ENCODE measurements at regions not wholly inside any gene's neighbourhood (a gene's known extent, or its start where the extent isn't known, plus 50 kb on each side); places are given as distances from the start of the nearest gene placed in this dataset.
"Not testable (repeated sequence)": the region's sequence is repeated elsewhere in the genome, so short reads cannot be mapped to it uniquely, and the experiment has no call there.

DNA sequence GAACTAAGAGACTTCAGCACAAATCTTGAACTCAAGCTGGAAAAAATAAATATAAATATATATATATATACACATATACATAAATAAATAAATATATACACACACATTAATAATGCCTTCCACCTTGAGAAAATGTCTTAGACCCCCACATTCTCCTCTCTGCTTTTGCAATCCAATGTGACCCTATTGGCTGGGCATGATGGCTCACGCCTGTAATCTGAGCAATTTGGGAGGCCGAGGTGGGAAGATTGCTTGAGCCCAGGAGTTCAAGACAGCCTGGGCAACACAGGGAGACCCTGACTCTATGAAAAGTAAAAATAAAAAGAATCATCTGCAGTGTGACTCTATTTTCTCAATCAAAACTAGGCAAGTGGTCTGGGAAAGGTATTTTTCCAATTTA lies 424.1 kb upstream of the NFE2L3 start:
- no peak for DNase-seq (ENCODE audit: low read depth in 2 of 2, low spot score in 1 of 2)

DNA sequence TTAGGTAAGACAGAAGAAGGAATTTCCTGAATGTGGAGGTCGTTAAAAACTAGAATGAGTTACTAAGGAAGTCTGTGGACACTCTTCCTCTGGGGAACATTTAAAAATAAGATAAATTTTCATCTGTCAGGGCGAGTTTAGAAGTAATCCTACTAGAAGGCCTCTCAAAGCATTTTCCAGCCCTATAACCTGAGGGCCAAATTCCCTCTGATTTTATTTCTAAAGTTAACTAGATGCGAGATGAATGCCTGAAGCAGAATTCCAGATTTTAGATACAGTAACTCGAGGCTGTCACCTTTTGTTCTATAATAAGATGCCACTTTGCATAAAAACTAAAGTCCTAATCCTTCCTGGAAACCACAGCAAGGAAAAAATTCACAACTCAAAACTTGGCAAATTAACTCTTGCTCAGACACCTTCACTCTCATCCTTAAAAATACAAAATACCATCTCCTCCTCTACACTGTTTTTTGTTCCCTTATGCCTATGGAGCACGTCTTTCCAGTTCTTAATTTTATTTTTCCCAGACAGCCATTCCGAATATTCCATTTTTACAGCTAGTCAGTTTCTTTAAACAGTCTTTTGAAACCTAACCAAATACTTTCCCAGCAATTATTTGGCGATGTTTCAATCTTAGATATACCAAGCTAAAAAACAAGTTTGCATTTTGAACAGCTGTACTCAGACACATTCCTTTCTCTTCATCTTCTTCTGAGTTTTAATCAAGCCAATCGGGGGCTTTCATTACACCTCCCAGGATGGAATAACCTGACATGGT lies 420.7 kb upstream of the NFE2L3 start:
- DNase-seq (ENCODE audit: low read depth in 2 of 2, low spot score in 1 of 2) = no peak

DNA sequence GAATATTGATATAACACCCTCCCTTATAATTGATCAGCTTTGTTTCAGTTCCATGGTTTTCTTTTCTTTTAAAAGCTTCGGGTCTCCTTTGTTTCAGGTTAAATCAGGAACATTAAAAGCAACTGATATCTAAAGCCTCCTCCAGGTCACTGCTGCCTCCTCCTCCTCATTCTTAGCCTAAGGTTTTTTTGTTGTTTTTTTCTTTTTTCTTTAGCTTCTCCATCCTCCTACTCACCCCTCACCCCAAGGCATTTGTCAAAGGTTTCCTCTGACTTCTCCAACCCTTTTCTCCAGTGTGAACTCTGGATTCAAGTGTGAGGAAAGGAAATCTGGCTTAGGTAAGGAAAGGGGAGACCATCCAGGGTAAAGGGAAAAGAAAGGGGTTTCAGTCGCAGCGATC lies 420.2 kb upstream of the NFE2L3 start:
- no peak for DNase-seq (ENCODE audit: low read depth in 2 of 2, low spot score in 1 of 2)

DNA sequence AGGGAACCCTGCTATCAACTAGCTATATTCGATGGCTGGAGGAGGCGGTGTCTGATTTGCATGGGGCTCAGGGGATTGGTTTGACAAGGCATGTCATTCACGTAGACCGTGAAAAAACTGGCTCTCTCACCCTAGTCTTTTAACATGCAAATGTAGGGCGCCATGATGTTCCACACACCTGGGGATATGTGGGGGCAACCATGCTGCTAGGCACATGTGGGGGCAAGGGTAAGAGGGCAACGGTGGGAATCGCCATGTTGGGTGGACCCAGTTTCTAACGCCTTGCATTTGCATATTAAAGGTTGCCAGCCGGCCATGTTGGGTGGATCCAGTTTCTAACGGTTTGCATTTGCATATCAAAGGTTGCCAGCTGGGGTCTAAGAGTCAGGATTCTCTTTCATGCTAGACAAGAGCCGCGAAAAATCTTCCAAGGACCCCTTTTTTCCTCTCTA lies 419.2 kb upstream of the NFE2L3 start:
- DNase-seq (ENCODE audit: low read depth in 2 of 2, low spot score in 1 of 2) = no peak

DNA sequence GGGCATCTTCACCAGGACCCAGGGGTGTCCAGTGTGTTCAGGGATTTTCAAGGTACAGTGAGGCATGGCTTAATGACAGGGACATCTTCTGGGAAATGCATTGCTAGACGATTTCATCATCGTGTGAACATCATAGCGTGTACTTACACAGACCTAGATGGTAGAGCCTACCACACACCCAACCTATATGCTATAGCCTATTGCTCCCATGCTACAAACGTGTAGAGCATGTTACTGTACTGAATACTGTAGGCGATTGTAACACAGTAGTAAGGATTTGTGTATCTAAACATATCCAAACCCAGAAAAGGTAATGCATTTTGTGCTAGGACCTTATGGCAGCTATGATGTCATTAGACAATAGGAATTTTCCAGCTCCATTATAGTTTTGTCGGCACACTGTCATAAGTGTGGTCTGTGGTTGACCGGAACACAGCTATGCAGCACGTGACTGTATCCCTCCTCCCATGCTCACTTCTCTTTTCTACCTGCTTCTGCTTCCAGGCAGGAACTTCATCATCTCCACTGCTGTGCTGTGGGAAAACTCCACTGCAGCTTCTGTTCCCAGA lies 416.2 kb upstream of the NFE2L3 start:
- DNase-seq (ENCODE audit: low read depth in 2 of 2, low spot score in 1 of 2) = no peak

DNA sequence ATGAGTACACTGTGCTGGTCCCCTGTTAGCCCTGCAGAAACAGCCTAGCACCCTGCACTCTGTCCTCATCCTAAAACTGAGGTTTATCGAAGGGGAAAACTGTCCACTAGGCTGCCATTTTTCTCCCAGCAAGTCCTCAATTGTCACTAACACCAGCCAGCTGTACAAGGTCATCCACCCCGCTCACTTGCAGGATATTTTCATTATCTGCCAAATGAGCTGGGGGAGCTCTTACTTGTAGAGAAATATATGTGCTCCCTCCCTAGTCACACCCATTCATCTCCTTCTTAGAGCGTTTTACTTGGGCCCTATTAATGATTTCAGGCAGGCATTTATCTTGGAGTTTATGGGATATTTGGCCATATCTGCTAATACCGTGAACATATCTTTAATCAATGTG lies 413.5 kb upstream of the NFE2L3 start:
- no peak for DNase-seq (ENCODE audit: low read depth in 2 of 2, low spot score in 1 of 2)

DNA sequence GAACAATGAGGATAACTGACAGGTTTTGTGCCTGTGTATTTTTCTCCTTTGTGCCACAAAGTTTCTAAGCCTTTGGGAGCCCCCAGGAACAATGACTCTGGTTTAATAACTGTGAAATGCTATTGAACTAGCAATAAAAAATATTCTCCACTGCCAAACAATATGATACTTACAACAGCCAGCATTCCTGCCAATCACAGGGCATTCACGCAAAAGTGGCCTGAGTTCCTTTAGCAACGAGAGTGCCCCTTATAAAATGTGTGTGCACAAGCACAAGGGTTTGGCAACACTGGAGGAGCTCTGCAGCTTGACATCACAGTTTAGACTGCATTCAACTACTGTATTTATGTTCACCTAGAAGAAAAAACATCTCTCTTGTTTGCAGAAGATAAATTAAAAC lies 412.9 kb upstream of the NFE2L3 start:
- DNase-seq (ENCODE audit: low read depth in 2 of 2, low spot score in 1 of 2) = no peak

DNA sequence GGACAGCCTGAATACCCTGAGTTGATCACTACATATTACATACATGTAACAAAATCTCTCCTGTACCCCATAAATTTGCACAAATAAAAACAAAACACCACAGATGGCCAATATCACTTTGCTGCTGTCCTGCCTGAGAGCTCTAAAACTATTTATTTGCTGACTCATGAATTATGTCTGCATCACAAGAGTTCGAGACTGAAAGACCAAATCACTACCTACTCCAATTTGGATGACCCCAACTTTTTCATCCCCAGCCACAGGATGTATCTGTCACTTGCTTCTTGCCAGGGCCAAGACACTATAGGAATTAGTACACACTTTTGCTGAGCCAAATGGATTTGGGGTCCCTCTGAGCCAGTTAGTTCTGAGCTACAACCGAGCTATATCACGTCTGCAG lies 409.7 kb upstream of the NFE2L3 start:
- DNase-seq (ENCODE audit: low read depth in 2 of 2, low spot score in 1 of 2) = no peak

DNA sequence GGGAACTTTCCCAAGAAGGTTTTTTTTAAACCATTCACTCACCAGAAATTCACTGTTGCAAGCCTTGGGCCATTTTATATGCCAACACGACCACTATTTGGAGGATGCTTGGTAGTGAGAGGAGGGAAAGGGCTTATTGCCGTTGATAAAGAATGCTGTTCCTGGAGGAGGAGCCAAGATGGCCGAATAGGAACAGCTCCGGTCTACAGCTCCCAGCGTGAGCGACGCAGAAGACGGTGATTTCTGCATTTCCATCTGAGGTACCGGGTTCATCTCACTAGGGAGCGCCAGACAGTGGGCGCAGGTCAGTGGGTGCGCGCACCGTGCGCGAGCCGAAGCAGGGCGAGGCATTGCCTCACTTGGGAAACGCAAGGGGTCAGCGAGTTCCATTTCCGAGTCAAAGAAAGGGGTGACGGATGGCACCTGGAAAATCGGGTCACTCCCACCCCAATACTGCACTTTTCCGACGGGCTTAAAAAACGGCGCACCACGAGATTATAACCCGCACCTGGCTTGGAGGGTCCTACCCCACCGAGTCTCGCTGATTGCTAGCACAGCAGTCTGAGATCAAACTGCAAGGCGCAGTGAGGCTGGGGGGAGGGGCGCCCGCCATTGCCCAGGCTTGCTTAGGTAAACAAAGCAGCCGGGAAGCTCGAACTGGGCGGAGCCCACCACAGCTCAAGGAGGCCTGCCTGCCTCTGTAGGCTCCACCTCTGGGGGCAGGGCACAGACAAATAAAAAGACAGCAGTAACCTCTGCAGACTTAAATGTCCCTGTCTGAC lies 408.1 kb upstream of the NFE2L3 start:
- DNase-seq (ENCODE audit: low read depth in 2 of 2, low spot score in 1 of 2) = not testable (repeated sequence)

DNA sequence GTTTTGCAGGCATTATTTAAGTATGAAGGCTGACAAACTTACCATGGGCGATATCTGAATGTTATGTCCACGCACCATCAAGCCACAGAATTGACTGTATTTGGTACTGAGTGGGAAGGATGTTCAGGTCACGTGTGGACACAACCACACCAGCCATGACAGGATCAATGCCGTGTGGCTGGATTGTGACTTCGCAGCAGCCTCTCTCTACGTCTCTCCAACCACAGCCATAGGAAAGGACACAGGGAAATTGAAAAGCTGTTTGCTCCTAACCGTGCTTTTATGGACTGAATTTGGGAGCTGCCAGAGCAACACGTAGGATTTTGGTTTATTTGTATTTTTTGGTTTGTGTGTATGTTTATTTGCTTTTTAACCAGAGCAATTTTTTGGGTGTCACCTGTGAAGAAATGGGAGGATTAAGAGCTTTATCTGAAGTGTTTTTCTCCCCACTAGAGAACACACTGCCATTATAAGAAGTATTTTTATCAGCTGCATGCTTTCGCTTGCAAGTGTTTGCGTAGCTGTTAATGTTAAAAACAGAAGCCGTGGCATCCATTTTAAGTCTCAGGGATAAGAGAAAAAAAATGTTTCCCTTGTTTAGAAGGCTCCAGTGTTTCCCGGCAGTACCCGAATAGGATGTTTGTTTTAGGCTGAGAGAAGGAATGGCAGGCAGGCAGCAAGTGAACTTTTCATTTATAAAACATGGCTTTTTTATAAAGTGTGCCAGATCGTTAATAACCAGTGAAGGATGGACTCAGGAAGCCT lies 401.1 kb upstream of the NFE2L3 start:
- DNase-seq (ENCODE audit: low read depth in 2 of 2, low spot score in 1 of 2) = no peak

DNA sequence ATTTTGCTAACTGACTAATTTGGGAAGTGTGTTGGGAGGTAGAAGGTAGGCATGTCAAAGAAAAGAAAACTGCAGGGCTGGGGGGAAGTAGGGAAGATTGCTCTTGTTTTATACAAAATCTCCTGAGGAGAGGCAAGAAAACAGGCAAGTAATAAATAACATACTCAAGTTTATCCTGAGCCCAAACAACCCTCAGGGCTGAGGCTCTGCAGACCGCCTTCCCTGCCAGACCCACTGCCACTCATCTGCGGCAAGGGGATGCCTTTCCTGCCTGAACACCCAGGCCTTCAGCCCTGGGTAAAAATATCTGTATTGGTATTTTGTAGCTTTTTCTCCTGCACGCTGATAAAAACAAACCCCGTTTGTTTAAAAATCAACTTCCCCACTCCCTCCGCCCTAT lies 399.8 kb upstream of the NFE2L3 start:
- no peak for DNase-seq (ENCODE audit: low read depth in 2 of 2, low spot score in 1 of 2)

DNA sequence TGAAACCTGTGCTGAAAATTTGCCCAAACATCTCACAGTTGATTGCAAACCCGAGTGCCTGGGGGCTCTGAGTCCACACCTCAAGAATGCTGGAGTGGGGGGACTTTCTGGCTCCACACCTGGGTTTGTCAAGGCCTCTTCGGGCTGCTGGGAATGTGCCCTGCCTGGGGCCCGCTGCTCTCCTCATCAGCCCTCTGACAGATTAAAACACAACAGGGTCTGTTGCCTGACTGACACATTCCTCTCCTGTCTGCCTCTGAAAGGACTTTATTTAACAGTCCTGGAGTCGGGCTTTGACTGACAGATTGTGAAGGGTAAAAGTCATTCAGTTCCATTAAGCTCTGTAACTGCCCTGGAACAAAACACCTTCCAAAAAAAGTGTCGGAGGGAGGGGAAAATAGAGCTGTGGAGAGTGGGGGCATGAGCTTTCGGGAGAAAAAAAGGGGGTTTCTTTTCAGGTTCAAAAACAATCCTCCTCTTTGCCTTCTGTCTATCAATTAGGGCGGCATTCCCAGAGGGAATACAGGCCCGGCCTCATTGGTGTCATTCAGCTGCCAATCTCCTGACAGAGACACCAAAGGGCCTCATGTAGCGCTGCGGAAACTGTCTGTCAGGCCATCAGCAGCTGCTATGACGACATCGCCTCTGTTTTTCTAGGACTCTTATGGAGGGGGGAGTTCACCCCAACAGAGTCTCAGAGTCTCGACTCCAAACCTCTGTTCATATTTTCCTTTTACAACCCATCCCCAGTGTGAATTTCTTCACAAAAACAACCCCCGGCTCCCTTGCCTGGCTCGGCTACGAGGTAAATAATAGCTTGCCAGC lies 398.8 kb upstream of the NFE2L3 start:
- no peak for DNase-seq (ENCODE audit: low read depth in 2 of 2, low spot score in 1 of 2)

DNA sequence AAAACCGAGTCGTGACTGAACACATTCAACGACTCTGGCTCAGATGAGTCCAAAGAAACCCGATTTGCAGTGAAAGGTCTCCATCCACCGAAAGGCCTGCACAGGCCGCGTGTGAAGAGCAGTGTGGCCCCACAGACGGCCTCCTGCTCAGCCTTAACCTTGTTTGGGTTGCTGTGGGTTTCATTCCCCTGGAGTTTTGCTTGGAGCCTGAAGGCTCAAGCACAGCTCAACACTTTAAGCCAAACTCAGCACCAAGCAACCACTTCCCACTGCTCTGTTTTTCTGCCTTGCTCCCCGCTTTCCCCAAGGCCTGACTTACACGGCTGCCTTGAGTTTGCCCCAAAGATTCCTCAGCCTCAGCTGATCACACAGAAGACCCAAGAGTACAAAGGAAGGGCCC lies 398.2 kb upstream of the NFE2L3 start:
- no peak for DNase-seq (ENCODE audit: low read depth in 2 of 2, low spot score in 1 of 2)

DNA sequence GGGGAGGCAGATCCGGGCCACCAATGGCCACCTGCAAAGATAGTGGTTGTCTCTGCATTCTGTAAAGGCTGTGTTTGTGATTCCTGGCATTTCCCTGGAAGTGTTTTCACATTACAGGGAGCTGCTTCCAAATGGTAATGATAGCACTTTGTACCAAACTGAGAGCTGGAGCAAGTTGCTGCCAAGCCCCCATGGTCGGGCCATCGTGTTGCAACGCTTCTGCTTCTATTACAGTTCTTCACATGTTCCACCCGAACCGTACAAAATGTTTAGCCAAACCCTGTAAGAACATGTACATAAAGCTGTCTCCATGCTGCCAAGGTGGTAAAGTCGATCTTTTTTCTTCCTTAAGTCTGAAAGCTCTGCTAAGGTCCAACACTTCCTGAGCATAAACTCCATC lies 397.7 kb upstream of the NFE2L3 start:
- DNase-seq (ENCODE audit: low read depth in 2 of 2, low spot score in 1 of 2) = no peak

DNA sequence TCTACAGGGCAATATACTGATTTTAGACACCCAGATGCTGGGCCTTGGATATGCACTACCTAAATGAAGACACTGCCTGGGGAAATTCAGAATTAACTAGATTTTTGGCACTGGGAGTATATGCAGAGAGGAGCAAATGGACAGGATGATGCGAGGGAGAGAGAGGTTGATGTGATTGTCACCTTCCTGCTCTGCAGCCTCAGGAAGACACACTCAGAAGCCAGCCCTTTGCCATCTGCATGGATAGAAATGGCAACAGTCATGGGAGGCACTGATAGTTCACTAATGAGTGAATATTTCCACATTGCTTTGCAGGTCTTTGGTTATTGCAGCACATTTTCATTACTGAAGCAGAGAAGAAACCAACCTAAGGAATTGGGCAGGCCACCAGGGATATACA lies 397.2 kb upstream of the NFE2L3 start:
- DNase-seq (ENCODE audit: low read depth in 2 of 2, low spot score in 1 of 2) = no peak

DNA sequence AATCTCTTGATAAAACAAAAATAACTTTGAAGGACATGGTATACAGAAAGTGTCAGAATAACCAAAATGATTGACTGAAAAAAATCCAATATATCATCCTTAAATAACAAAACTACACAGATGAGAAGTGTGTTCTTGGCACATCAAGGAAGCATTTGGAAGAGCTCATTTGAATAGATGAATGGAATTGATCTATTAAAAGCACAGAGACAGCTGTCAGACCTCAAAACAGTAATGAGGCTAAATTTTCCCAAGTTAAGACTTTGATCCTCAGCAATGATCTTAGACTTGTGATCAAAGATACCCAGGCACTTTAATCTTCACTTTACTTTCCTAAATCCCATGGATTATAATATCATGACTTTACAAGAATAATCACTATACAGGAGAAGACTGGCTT lies 395.4 kb upstream of the NFE2L3 start:
- DNase-seq (ENCODE audit: low read depth in 2 of 2, low spot score in 1 of 2) = no peak

DNA sequence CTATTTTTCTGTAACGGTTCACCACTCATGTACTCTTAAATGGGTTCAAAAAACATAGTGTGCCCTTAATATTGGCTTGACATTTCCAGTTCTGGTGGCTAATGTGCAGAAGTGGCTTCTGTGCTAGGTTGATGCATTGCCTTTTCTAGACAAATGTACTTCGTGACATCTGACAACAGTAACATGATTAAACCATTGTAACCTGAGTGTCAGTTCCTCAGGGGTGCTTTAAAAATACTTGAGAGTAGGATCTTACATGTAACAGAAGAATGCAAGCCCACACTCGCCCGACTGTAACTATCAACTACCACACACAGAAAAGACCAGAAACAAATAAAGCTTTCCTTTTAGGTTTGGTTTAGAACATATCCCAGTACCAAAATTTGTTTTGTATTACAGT lies 393.4 kb upstream of the NFE2L3 start:
- DNase-seq (ENCODE audit: low read depth in 2 of 2, low spot score in 1 of 2) = no peak

DNA sequence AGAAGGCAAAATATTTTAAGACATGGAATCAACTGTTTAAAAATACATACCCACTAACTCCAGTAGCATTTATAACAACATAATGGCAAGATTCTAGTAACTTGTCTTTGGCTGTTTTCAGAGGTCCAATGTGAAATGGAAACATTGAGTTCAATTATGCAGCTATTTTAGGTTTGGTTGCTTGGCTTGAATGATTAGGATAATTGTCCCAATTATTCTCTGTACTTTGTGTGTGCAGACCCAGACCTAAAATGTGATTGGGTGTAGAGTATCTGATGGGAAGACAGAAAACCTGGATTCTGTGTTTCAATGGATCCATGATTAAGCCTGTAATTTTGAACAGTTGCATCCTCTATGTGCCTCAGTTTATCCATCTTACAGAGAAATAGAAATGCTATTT lies 392.7 kb upstream of the NFE2L3 start:
- DNase-seq (ENCODE audit: low read depth in 2 of 2, low spot score in 1 of 2) = no peak

DNA sequence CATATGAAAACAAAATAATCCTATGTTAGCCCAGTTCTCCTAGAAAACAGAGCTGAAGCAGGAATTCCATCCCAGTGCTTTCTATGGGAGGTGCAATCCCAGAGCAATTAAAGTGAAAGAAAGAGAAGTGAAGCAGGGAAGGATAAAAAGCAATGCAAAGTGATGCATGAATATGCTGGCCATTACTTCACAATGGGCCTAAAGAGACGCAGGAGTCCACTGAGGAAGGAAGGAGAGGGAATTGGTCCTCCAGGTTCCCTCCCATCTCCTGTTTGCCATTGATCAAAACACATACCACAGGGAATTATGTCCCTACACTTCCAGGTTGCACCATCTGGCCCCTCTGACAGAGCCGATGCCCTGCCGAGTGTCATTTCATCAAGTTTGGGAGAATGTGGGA lies 392.2 kb upstream of the NFE2L3 start:
- DNase-seq (ENCODE audit: low read depth in 2 of 2, low spot score in 1 of 2) = no peak

DNA sequence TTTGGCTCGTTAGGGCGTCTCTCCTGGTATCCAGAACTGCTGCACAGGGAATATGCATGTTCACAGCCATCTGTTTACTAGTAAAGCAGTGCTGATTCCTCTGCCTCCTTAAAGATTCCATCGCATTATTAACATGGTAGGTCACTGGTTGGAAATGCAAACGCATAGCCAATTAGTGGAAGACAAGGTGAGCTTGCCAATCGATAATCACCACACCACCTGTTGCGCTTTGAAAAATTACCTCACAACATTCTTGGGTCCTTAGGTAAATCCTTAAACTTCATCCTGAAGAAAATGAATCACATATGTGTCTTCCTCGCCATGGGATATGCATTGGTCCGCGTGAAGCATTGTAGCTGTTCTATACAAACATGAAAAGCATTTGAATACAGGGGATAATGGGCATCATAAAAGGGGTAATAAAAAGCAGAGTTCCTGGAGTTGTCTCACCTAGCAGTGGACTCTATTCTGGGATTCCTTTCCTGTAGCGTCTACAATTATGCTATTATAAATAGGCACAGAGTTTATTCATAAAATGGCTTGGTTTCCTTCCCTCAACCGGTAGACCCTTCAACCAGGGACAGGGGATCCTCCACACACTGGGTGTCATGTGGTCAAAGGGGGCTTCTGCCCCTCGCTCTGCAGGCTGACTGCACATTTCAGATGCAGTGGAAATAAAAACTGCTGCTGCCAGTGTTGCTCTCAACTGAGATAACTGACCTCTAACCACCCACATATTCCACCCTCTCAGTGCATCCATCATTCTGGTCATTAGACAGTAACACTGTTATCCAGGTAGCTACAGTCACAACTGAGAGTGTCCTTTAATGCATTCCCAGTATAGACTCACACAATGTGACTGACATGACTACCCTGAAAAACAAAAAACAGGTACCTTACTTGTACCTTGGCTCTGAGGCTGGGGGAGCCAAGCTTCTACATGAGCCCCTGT lies 389.2 kb upstream of the NFE2L3 start:
- DNase-seq (ENCODE audit: low read depth in 2 of 2, low spot score in 1 of 2) = no peak
